Stimulated activated CD4-positive, alpha-beta T cell treated with anti-CD3 and anti-CD28 coated beads, Interleukin-15, amount 100 ng/mL, for 48 hours (primary cell): ENCODE measurements at regions not wholly inside any gene's neighbourhood (a gene's known extent, or its start where the extent isn't known, plus 50 kb on each side); places are given as distances from the start of the nearest gene placed in this dataset.

ENCODE experiments used
- DNase-seq, 2 donors: peaks; one replicate each; pipeline ENCODE4 v3.0.0-alpha.2; 2020; ENCODE audit warnings: low read depth in 2 of 2

- DNase-seq = no peak
Measured at GRCh38 chr2:215691346-215691745, 255.5 kb upstream of the FN1 start.

- no peak for DNase-seq
Measured at GRCh38 chr2:215687149-215688031, 251.5 kb upstream of the FN1 start.

GRCh38 chr2:215685238-215685990 lies 249.5 kb upstream of the FN1 start:
- DNase-seq = no peak

- DNase-seq = no peak
Measured at GRCh38 chr2:215684448-215685237, 248.8 kb upstream of the FN1 start.

- DNase-seq = no peak
Measured at GRCh38 chr2:215683295-215683694, 247.4 kb upstream of the FN1 start.

- no peak for DNase-seq
Measured at GRCh38 chr2:215681799-215682596, 246.1 kb upstream of the FN1 start.

GRCh38 chr2:215680605-215681598 lies 245.0 kb upstream of the FN1 start:
- DNase-seq = peak; percentile 19 to 28

- no peak for DNase-seq
Measured at GRCh38 chr2:215678094-215678493, 242.2 kb upstream of the FN1 start.

GRCh38 chr2:215677481-215677880 lies 241.6 kb upstream of the FN1 start:
- DNase-seq = no peak

- DNase-seq = no peak
Measured at GRCh38 chr2:215672406-215672805, 236.5 kb upstream of the FN1 start.

- DNase-seq = no peak
Measured at GRCh38 chr2:215671691-215672090, 235.8 kb upstream of the FN1 start.

GRCh38 chr2:215671244-215671643 lies 235.4 kb upstream of the FN1 start:
- DNase-seq = no peak

- no peak for DNase-seq
Measured at GRCh38 chr2:215670396-215670795, 234.5 kb upstream of the FN1 start.

GRCh38 chr2:215668378-215668775 lies 232.5 kb upstream of the FN1 start:
- DNase-seq = no peak

- DNase-seq = no peak
Measured at GRCh38 chr2:215667585-215668377, 231.9 kb upstream of the FN1 start.

- DNase-seq = no peak
Measured at GRCh38 chr2:215664847-215665525, 229.1 kb upstream of the FN1 start.

- no peak for DNase-seq
Measured at GRCh38 chr2:215662715-215663114, 226.8 kb upstream of the FN1 start.

GRCh38 chr2:215660687-215661086 lies 224.8 kb upstream of the FN1 start:
- no peak for DNase-seq

- DNase-seq = no peak
Measured at GRCh38 chr2:215659650-215660049, 223.8 kb upstream of the FN1 start.
